Activated T-cell treated with anti-CD3 and anti-CD28 coated beads, Interleukin-2, amount 50 U/mL, for 1 hour (primary cell): ENCODE measurements at regions not wholly inside any gene's neighbourhood (a gene's known extent, or its start where the extent isn't known, plus 50 kb on each side); places are given as distances from the start of the nearest gene placed in this dataset.
"Not testable (repeated sequence)": the region's sequence is repeated elsewhere in the genome, so short reads cannot be mapped to it uniquely, and the experiment has no call there.

Experiments
- DNase-seq: peaks from one replicate; pipeline ENCODE4 v3.0.0-alpha.2; 2020

- DNase-seq: no peak
Observed at GRCh38 chr4:114378305-114378903, 220.2 kb upstream of the UGT8 start.

- DNase-seq: no peak
Observed at GRCh38 chr4:114383067-114383466, 215.5 kb upstream of the UGT8 start.

GRCh38 chr4:114383721-114384120, 214.9 kb upstream of the UGT8 start:
- DNase-seq: no peak

- DNase-seq: no peak
Observed at GRCh38 chr4:114384629-114385028, 214.0 kb upstream of the UGT8 start.

GRCh38 chr4:114385195-114385985, 213.2 kb upstream of the UGT8 start:
- DNase-seq: no peak

- DNase-seq: no peak
Observed at GRCh38 chr4:114386637-114387233, 211.9 kb upstream of the UGT8 start.

GRCh38 chr4:114389070-114389685, 209.4 kb upstream of the UGT8 start:
- no peak for DNase-seq

GRCh38 chr4:114393295-114394038, 205.1 kb upstream of the UGT8 start:
- DNase-seq: no peak

GRCh38 chr4:114396808-114397207, 201.8 kb upstream of the UGT8 start:
- no peak for DNase-seq

- no peak for DNase-seq
Observed at GRCh38 chr4:114398410-114398809, 200.2 kb upstream of the UGT8 start.

GRCh38 chr4:114399105-114399504, 199.5 kb upstream of the UGT8 start:
- DNase-seq: no peak

- DNase-seq: no peak
Observed at GRCh38 chr4:114400531-114400930, 198.1 kb upstream of the UGT8 start.

GRCh38 chr4:114401483-114401882, 197.1 kb upstream of the UGT8 start:
- no peak for DNase-seq

- no peak for DNase-seq
Observed at GRCh38 chr4:114417214-114417613, 181.4 kb upstream of the UGT8 start.

GRCh38 chr4:114420069-114420468, 178.5 kb upstream of the UGT8 start:
- DNase-seq: no peak

- DNase-seq: no peak
Observed at GRCh38 chr4:114423582-114423981, 175.0 kb upstream of the UGT8 start.

GRCh38 chr4:114435116-114435515, 163.5 kb upstream of the UGT8 start:
- no peak for DNase-seq

- DNase-seq: no peak
Observed at GRCh38 chr4:114442856-114443255, 155.8 kb upstream of the UGT8 start.

GRCh38 chr4:114444211-114444610, 154.4 kb upstream of the UGT8 start:
- no peak for DNase-seq

- not testable (repeated sequence) for DNase-seq
Observed at GRCh38 chr4:114447963-114448516, 150.6 kb upstream of the UGT8 start.

GRCh38 chr4:114458728-114459127, 139.9 kb upstream of the UGT8 start:
- no peak for DNase-seq

- DNase-seq: no peak
Observed at GRCh38 chr4:114464726-114465272, 133.8 kb upstream of the UGT8 start.
